Endothelial cell of umbilical vein (primary cell): ENCODE measurements at regions not wholly inside any gene's neighbourhood (a gene's known extent, or its start where the extent isn't known, plus 50 kb on each side); places are given as distances from the start of the nearest gene placed in this dataset.

ENCODE experiments used
- BruUV-seq: library from RNA; stranded (reverse); fragments of 400-500 nt; replicated peaks from 2 replicates; lab custom pipeline; 2021; lab: Mats Ljungman, UMichigan
- CTCF ChIA-PET: fragments of 300-600, 350-600 bp; sonication (Branson Sonifier 250); formaldehyde crosslinking; loops from one replicate; lab custom pipeline; 2021; ENCODE audit warnings: antibody characterized with exemption, inconsistent platforms; lab: Charles Lee
- POLR2A ChIA-PET: fragments of 300-600, 350-600 bp; sonication (Branson Sonifier 250); formaldehyde crosslinking; loops from one replicate; lab custom pipeline; 2021; ENCODE audit warnings: antibody characterized with exemption, inconsistent platforms; lab: Charles Lee
- DNase-seq: peaks from one replicate; pipeline ENCODE4 v3.0.0-alpha.2; 2011; ENCODE audit warnings: low read depth, low spot score
- FAIRE-seq: peaks from 2 replicates; lab custom pipeline; 2011; peaks lifted over from hg19 to GRCh38; lab: Jason Lieb, UNC
- H2AFZ ChIP-seq: 2 replicates; pipeline ENCODE4 v1.6.0; 2012; ENCODE audit warnings: low read depth, low read length, control low read depth, inconsistent platforms
- H3K27ac ChIP-seq: 2 replicates; pipeline ENCODE4 v1.5.1; 2011; ENCODE audit warnings: low read depth, mild to moderate bottlenecking, control low read depth, low read length, moderate library complexity; ENCODE audit not compliant: insufficient read depth
- H3K27me3 ChIP-seq, 2 experiments: 2 replicates each; pipeline versions ENCODE4 v1.6.0 to v1.6.1; 2011; ENCODE audit warnings: low read length in 2 of 2, mixed read lengths in 1 of 2; ENCODE audit not compliant: control insufficient read depth in 2 of 2, insufficient read depth in 2 of 2
- H3K36me3 ChIP-seq, 2 experiments: 2 replicates in 1 of 2; 3 replicates in 1 of 2; pipeline ENCODE4 v1.5.1; 2011; ENCODE audit warnings: low read length in 2 of 2, mild to moderate bottlenecking in 1 of 2, moderate library complexity in 1 of 2; ENCODE audit not compliant: control insufficient read depth in 2 of 2, insufficient read depth in 2 of 2; ENCODE audit errors: extremely low read depth in 1 of 2
- H3K4me1 ChIP-seq: 3 replicates; pipeline ENCODE4 v1.5.1; 2011; ENCODE audit warnings: mild to moderate bottlenecking, low read length; ENCODE audit not compliant: control insufficient read depth, insufficient read depth; ENCODE audit errors: extremely low read depth
- H3K4me2 ChIP-seq: 2 replicates; pipeline ENCODE4 v1.6.1; 2011; ENCODE audit warnings: low read length, control low read depth, mixed read lengths; ENCODE audit not compliant: insufficient read depth
- H3K4me3 ChIP-seq, 3 experiments: fragments of 200-600 bp in 1 of 3; sonication (generic), shearing (Covaris generic) in 1 of 3; replicated peaks in 1 of 3; 2 replicates each; pipeline ENCODE4 v1.5.1; 2011 to 2016; ENCODE audit warnings: control low read depth in 3 of 3, low read length in 3 of 3, mild to moderate bottlenecking in 2 of 3, inconsistent platforms in 1 of 3, low read depth in 1 of 3, moderate library complexity in 1 of 3; ENCODE audit not compliant: insufficient read depth in 1 of 3
- H3K79me2 ChIP-seq: 2 replicates; pipeline ENCODE4 v1.6.0; 2012; ENCODE audit warnings: low read length, inconsistent platforms; ENCODE audit not compliant: control insufficient read depth, insufficient read depth
- H3K9ac ChIP-seq: replicated peaks from 2 replicates; pipeline ENCODE3; 2011; ENCODE audit warnings: low read length, control low read depth; ENCODE audit not compliant: insufficient read depth; ENCODE audit errors: extremely low read depth
- H3K9me1 ChIP-seq: replicated peaks from 3 replicates; pipeline ENCODE4 v1.6.0; 2011; ENCODE audit warnings: mild to moderate bottlenecking, low read length; ENCODE audit not compliant: control insufficient read depth, insufficient read depth; ENCODE audit errors: extremely low read depth
- H3K9me3 ChIP-seq: replicated peaks from 2 replicates; pipeline ENCODE4 v1.5.1; 2012; ENCODE audit warnings: low read length, inconsistent platforms; ENCODE audit not compliant: control insufficient read depth, insufficient read depth
- H4K20me1 ChIP-seq: replicated peaks from 2 replicates; pipeline ENCODE3; 2011; ENCODE audit warnings: mild to moderate bottlenecking, low read length; ENCODE audit not compliant: control insufficient read depth, insufficient read depth; ENCODE audit errors: extremely low read depth
- EZH2 ChIP-seq: IDR thresholded peaks from 2 replicates; pipeline ENCODE4 v1.6.1; 2012; ENCODE audit warnings: borderline replicate concordance, low read depth, mild to moderate bottlenecking, moderate library complexity, low read length, inconsistent platforms; ENCODE audit not compliant: severe bottlenecking
- FOS ChIP-seq: IDR thresholded peaks from 2 replicates; pipeline ENCODE4 v1.6.1; 2011; ENCODE audit warnings: mild to moderate bottlenecking, low read length, moderate library complexity, borderline replicate concordance; ENCODE audit not compliant: insufficient read depth
- GATA2 ChIP-seq: IDR thresholded peaks from 2 replicates; pipeline ENCODE4 v1.7.0; 2011; ENCODE audit warnings: low read depth, mild to moderate bottlenecking, moderate library complexity, mixed read lengths, low read length; ENCODE audit not compliant: insufficient read length, insufficient read depth
- JUN ChIP-seq: IDR thresholded peaks from 2 replicates; pipeline ENCODE4 v1.6.1; 2011; ENCODE audit warnings: borderline replicate concordance, low read depth; ENCODE audit not compliant: insufficient read length, insufficient read depth
- MYC ChIP-seq: IDR thresholded peaks from one replicate; pipeline ENCODE4 v1.6.1; 2011; ENCODE audit warnings: mild to moderate bottlenecking, low read depth, low read length
- POLR2A ChIP-seq: IDR thresholded peaks from 2 replicates; pipeline ENCODE4 v1.6.1; 2012; ENCODE audit warnings: low read depth, mild to moderate bottlenecking, control low read depth, low read length
- POLR2AphosphoS5 ChIP-seq: IDR thresholded peaks from 2 replicates; pipeline ENCODE4 v1.6.1; 2012; ENCODE audit warnings: low read depth, mild to moderate bottlenecking, control low read depth, low read length, moderate library complexity; ENCODE audit not compliant: insufficient read depth
- dilution Hi-C: fragments of 300-500 bp; cut with MboI; formaldehyde crosslinking; loops from one replicate; pipeline ENCODE4 v1.15.0; 2019; ENCODE audit warnings: low sequenced_read_pairs; ENCODE audit not compliant: extremely low pct_ligation_motif_present
- intact Hi-C: fragments of 100-400 bp; cut with micrococcal nuclease; formaldehyde crosslinking; loops from one replicate; pipeline ENCODE4 v1.10.0; 2022
- TF ChIP-seq, protein P1 (sequence below): IDR thresholded peaks from 2 replicates; pipeline ENCODE4 v1.6.1; 2011; ENCODE audit not compliant: insufficient read depth, insufficient read length
- TF ChIP-seq, protein P2 (sequence below), 2 donors: IDR thresholded peaks; 1 replicate in 1 of 2; 2 replicates in 1 of 2; pipeline ENCODE4 v1.5.1; 2011; ENCODE audit warnings: low read length in 2 of 2, mild to moderate bottlenecking in 2 of 2, moderate library complexity in 2 of 2, control low read depth in 1 of 2, inconsistent platforms in 1 of 2, low read depth in 1 of 2; ENCODE audit not compliant: insufficient read depth in 1 of 2; ENCODE audit errors: extremely low read depth in 1 of 2

DNA sequence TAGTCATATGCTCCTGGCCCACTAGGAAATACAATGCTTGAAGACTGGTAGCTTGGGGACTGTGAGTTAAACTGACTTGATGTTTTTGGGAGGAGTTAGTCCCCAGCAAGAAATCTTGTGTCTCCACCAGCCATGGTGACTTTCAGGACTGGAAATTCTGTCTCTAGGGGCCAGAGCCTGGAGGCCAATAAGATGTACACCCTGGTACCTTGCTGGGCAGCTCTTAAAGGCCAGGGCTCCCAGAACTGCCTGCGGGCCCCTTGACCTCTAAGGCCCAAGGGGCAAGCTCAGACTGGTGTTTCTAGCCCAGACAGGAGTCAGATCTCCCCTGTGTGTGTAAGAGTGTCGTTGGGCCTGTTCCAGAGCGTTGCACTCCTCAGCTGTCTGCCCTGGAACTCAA, 128.7 kb upstream of the C11orf58 start:
- ChIA-PET CTCF (interaction anchor here (1.3 to 1.4 kb wide), 2 partner anchors 669 to 960 kb away, joined by 5 to 7 read pairs; no protein-coding TSS in a partner anchor), POLR2A (no interaction called here)
- no peak for FAIRE-seq
- no peak overlapping the region for H3K9ac ChIP-seq
- H3K4me1 ChIP-seq = peaks cover 36% of the 10 kb centered on the region
- TF ChIP-seq, protein P1, sequence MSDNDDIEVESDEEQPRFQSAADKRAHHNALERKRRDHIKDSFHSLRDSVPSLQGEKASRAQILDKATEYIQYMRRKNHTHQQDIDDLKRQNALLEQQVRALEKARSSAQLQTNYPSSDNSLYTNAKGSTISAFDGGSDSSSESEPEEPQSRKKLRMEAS = no peak
- TF ChIP-seq GATA2 (no peak), FOS (no peak), POLR2A (no peak), MYC (no peak), EZH2 (no peak), JUN (no peak), POLR2AphosphoS5 (no peak)
- TF ChIP-seq, protein P2, sequence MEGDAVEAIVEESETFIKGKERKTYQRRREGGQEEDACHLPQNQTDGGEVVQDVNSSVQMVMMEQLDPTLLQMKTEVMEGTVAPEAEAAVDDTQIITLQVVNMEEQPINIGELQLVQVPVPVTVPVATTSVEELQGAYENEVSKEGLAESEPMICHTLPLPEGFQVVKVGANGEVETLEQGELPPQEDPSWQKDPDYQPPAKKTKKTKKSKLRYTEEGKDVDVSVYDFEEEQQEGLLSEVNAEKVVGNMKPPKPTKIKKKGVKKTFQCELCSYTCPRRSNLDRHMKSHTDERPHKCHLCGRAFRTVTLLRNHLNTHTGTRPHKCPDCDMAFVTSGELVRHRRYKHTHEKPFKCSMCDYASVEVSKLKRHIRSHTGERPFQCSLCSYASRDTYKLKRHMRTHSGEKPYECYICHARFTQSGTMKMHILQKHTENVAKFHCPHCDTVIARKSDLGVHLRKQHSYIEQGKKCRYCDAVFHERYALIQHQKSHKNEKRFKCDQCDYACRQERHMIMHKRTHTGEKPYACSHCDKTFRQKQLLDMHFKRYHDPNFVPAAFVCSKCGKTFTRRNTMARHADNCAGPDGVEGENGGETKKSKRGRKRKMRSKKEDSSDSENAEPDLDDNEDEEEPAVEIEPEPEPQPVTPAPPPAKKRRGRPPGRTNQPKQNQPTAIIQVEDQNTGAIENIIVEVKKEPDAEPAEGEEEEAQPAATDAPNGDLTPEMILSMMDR (IDR thresholded peaks at IDR 0.05; ENCODE audit: extremely low read depth in 1 of 2, insufficient read depth in 1 of 2, low read depth in 1 of 2, low read length in 2 of 2) = no peak
- no peaks in the 10 kb centered on the region for H3K9me3 ChIP-seq
- no peak overlapping the region for H2AFZ ChIP-seq
- no peak for DNase-seq
- H3K9me1 ChIP-seq = no peaks in the 10 kb centered on the region
- dilution Hi-C loops (no loop called here), intact Hi-C loops (loop anchor here (5.0 to 10.0 kb wide), 4 partner anchors 128 to 1507 kb away; partner anchors contain the start of gene C11orf58)
- no peaks in the 10 kb centered on the region for H3K79me2 ChIP-seq
- no peak overlapping the region for H3K4me3 ChIP-seq
- no peak overlapping the region for H3K27ac ChIP-seq
- H4K20me1 ChIP-seq = no peaks in the 10 kb centered on the region
- H3K4me2 ChIP-seq = no peak overlapping the region
- BruUV-seq = no TSS peak
- H3K36me3 ChIP-seq = no peaks in the 10 kb centered on the region
- H3K27me3 ChIP-seq = peaks cover 48 to 80% of the 10 kb centered on the region in 2 experiments
